GM12878 (cell line): ENCODE measurements at regions not wholly inside any gene's neighbourhood (a gene's known extent, or its start where the extent isn't known, plus 50 kb on each side); places are given as distances from the start of the nearest gene placed in this dataset.

Source experiments
- ATAC-seq: fragments of 200-7000 bp; cut with Tn5 transposase; 3 replicates; pipeline ENCODE4 v1.9.1; 2020; ENCODE audit warnings: mild to moderate bottlenecking, moderate library complexity
- BruUV-seq: library from RNA; stranded (reverse); fragments of 400-500 nt; replicated peaks from 2 replicates; lab custom pipeline; 2021; lab: Mats Ljungman, UMichigan
- CTCF ChIA-PET: fragments of 300-600 bp; sonication (Branson Sonifier 250); formaldehyde crosslinking; extraction: SDS; loops from one replicate; lab custom pipeline; 2021; ENCODE audit warnings: inconsistent platforms; lab: Yijun Ruan, JAX
- POLR2A ChIA-PET: fragments of 350-600 bp; formaldehyde crosslinking; extraction: SDS; loops from one replicate; lab custom pipeline; 2021; ENCODE audit warnings: inconsistent platforms; lab: Charles Lee
- RAD21 ChIA-PET: fragments of 300-600 bp; sonication (Branson Sonifier 250); formaldehyde crosslinking; loops from one replicate; lab custom pipeline; 2023; ENCODE audit warnings: antibody characterized with exemption; ENCODE audit not compliant: unreplicated experiment; lab: Charles Lee
- SMC1A ChIA-PET: fragments of 300-600 bp; sonication (Branson Sonifier 250); formaldehyde crosslinking; loops from one replicate; lab custom pipeline; 2023; ENCODE audit not compliant: unreplicated experiment, uncharacterized antibody; lab: Charles Lee
- DNase-seq: peaks from one replicate; pipeline ENCODE4 v3.0.0-alpha.2; 2011; ENCODE audit warnings: low read depth, low spot score
- FAIRE-seq: peaks from 3 replicates; lab custom pipeline; 2011; peaks lifted over from hg19 to GRCh38; lab: Jason Lieb, UNC
- H2AFZ ChIP-seq: 2 replicates; pipeline ENCODE4 v1.6.0; 2011; ENCODE audit warnings: low read depth, low read length, control low read depth; ENCODE audit not compliant: control insufficient read depth
- H3K27ac ChIP-seq: 2 replicates; pipeline ENCODE4 v1.5.1; 2011; ENCODE audit warnings: control low read depth; ENCODE audit not compliant: control insufficient read depth, insufficient read depth
- H3K27me3 ChIP-seq, 2 experiments: replicated peaks in 1 of 2; 2 replicates each; pipeline versions ENCODE4 v1.6.0 to v1.6.1; 2011; ENCODE audit warnings: low read length in 1 of 2; ENCODE audit not compliant: control insufficient read depth in 2 of 2, insufficient read depth in 2 of 2
- H3K36me3 ChIP-seq, 2 experiments: 2 replicates each; pipeline ENCODE4 v1.5.1; 2011; ENCODE audit warnings: low read length in 1 of 2; ENCODE audit not compliant: control insufficient read depth in 2 of 2, insufficient read depth in 2 of 2
- H3K4me1 ChIP-seq: 2 replicates; pipeline ENCODE4 v1.6.1; 2011; ENCODE audit warnings: mild to moderate bottlenecking, low read length, moderate library complexity, mixed read lengths; ENCODE audit not compliant: control insufficient read depth, insufficient read depth
- H3K4me2 ChIP-seq: 2 replicates; pipeline ENCODE4 v1.6.0; 2011; ENCODE audit warnings: control low read depth; ENCODE audit not compliant: control insufficient read depth, insufficient read depth
- H3K4me3 ChIP-seq: fragments of 200-600 bp; sonication (generic); 2 replicates; pipeline ENCODE4 v1.5.1; 2016
- H3K79me2 ChIP-seq: 2 replicates; pipeline ENCODE4 v1.6.0; 2011; ENCODE audit warnings: low read length; ENCODE audit not compliant: control insufficient read depth, insufficient read depth
- H3K9ac ChIP-seq: 2 replicates; pipeline ENCODE4 v1.8.0; 2011; ENCODE audit warnings: low read length, control low read depth, mixed read lengths; ENCODE audit not compliant: control insufficient read depth, insufficient read depth
- H3K9me3 ChIP-seq: replicated peaks from 3 replicates; pipeline ENCODE4 v1.5.1; 2011; ENCODE audit warnings: mild to moderate bottlenecking, low read length; ENCODE audit not compliant: control insufficient read depth, insufficient read depth
- H4K20me1 ChIP-seq: 2 replicates; pipeline ENCODE4 v1.6.0; 2011; ENCODE audit not compliant: control insufficient read depth, insufficient read depth
- HSF1 ChIP-seq: fragments of 150-350 bp; IDR thresholded peaks from 2 replicates; pipeline ENCODE4 v1.6.1; 2014; ENCODE audit warnings: mild to moderate bottlenecking, low read depth, low read length
- MLLT1 ChIP-seq: fragments of 450-650 bp; IDR thresholded peaks from 2 replicates; pipeline ENCODE4 v1.6.1; 2016; ENCODE audit warnings: mild to moderate bottlenecking
- NFYA ChIP-seq: IDR thresholded peaks from 2 replicates; pipeline ENCODE4 v1.6.1; 2011; ENCODE audit warnings: low read depth, mild to moderate bottlenecking, low read length, improper control_type of control experiment, borderline replicate concordance
- RUNX3 ChIP-seq: IDR thresholded peaks from 2 replicates; pipeline ENCODE4 v1.6.1; 2012; ENCODE audit warnings: low read length, inconsistent platforms
- SKIL ChIP-seq: fragments of 450-650 bp; IDR thresholded peaks from 2 replicates; pipeline ENCODE4 v1.6.1; 2017; ENCODE audit warnings: mild to moderate bottlenecking, low read depth, inconsistent platforms; ENCODE audit not compliant: poor library complexity, severe bottlenecking
- SPI1 ChIP-seq: IDR thresholded peaks from 2 replicates; pipeline ENCODE4 v1.6.1; 2011; ENCODE audit warnings: low read depth, mild to moderate bottlenecking, low read length, moderate library complexity, borderline replicate concordance; ENCODE audit not compliant: insufficient read depth
- TCF3 ChIP-seq: IDR thresholded peaks from 2 replicates; pipeline ENCODE4 v1.6.1; 2012; ENCODE audit warnings: low read depth, mild to moderate bottlenecking, low read length, borderline replicate concordance; ENCODE audit not compliant: insufficient read depth
- WGBS: methylation state at CpG from one replicate; pipeline ENCODE4 v1.1.6; 2016; ENCODE audit warnings: low lambda C conversion rate; ENCODE audit not compliant: insufficient replicate concordance, insufficient coverage; ENCODE audit errors: missing lambda C conversion rate; 5-methylcytosine and 5-hydroxymethylcytosine counted together
- in situ Hi-C: fragments of 300-500 bp; cut with MboI; formaldehyde crosslinking; loops from 9 replicates; pipeline ENCODE4 v1.14.3; 2018; ENCODE audit warnings: mixed read lengths
- intact Hi-C: fragments of 100-400 bp; cut with micrococcal nuclease; formaldehyde crosslinking; loops from one replicate; pipeline ENCODE4 v1.14.2; 2022; ENCODE audit not compliant: unreplicated experiment

GRCh38 chr2:234425639-234426603, 71.0 kb downstream of the ARL4C start:
- H4K20me1 ChIP-seq = no peaks in the 10 kb centered on the region
- WGBS = 0% methylated on average over 8 of the region's 8 CpGs
- no TSS peak for BruUV-seq
- H3K36me3 ChIP-seq = no peaks in the 10 kb centered on the region
- H3K27me3 ChIP-seq = no peaks in the 10 kb centered on the region
- intact Hi-C loops (no loop called here), in situ Hi-C loops (no loop called here)
- TF ChIP-seq RUNX3 (peak; percentile 14; the same call in 1 of the 2 replicates), HSF1 (no peak), MLLT1 (no peak), SPI1 (peak; percentile 44; the same call in 1 of the 2 replicates), TCF3 (0 out of 2 replicates have a peak, but pooled peaks have one; percentile 22), NFYA (no peak), SKIL (no peak)
- ChIA-PET POLR2A (no interaction called here), RAD21 (interaction anchor here (0.6 kb wide), 1 partner anchor 57 kb away, joined by 4 read pairs; no protein-coding TSS in a partner anchor), CTCF (interaction anchor here (0.9 kb wide), 1 partner anchor 136 kb away, joined by 3 read pairs; no protein-coding TSS in a partner anchor), SMC1A (interaction anchor here (1.2 kb wide), 1 partner anchor 134 kb away, joined by 3 read pairs; no protein-coding TSS in a partner anchor)
- peak overlapping the region; percentile 50; the same call in 1 of the 2 replicates for H2AFZ ChIP-seq
- peak; percentile 69 for ATAC-seq
- H3K27ac ChIP-seq = peak overlapping the region; percentile 62
- peak; percentile 37 for DNase-seq
- H3K4me2 ChIP-seq = peak overlapping the region; percentile 53
- H3K9me3 ChIP-seq = no peaks in the 10 kb centered on the region
- no peaks in the 10 kb centered on the region for H3K79me2 ChIP-seq
- peaks cover 19% of the 10 kb centered on the region for H3K4me1 ChIP-seq
- peak; percentile 70 for FAIRE-seq
- H3K4me3 ChIP-seq = no peak overlapping the region
- H3K9ac ChIP-seq = no peak overlapping the region
